GM19239 (cell line): ENCODE measurements at regions not wholly inside any gene's neighbourhood (a gene's known extent, or its start where the extent isn't known, plus 50 kb on each side); places are given as distances from the start of the nearest gene placed in this dataset.

Experiments
- DNase-seq: peaks from one replicate; pipeline ENCODE4 v3.0.0; 2011; ENCODE audit warnings: low spot score; ENCODE audit not compliant: insufficient read length
- FAIRE-seq: peaks from 2 replicates; lab custom pipeline; 2011; peaks lifted over from hg19 to GRCh38; lab: Jason Lieb, UNC

GRCh38 chr14:22097072-22097471, 423.5 kb upstream of the OR4E1 start:
- FAIRE-seq (no peak), DNase-seq (no peak)

- FAIRE-seq (no peak), DNase-seq (no peak)
Measured at GRCh38 chr14:22096514-22096895, 422.9 kb upstream of the OR4E1 start.

GRCh38 chr14:22095860-22096513, 422.4 kb upstream of the OR4E1 start:
- no peak for DNase-seq
- FAIRE-seq: no peak

- no peak for DNase-seq
- no peak for FAIRE-seq
Measured at GRCh38 chr14:22089940-22090339, 416.3 kb upstream of the OR4E1 start.

- no peak for DNase-seq
- FAIRE-seq: no peak
Measured at GRCh38 chr14:22088614-22089342, 415.2 kb upstream of the OR4E1 start.

- FAIRE-seq (no peak), DNase-seq (no peak)
Measured at GRCh38 chr14:22086131-22086530, 412.5 kb upstream of the OR4E1 start.

- FAIRE-seq (peak; percentile 87), DNase-seq (no peak)
Measured at GRCh38 chr14:22084393-22085281, 411.0 kb upstream of the OR4E1 start.

GRCh38 chr14:22081337-22081736, 407.7 kb upstream of the OR4E1 start:
- FAIRE-seq (no peak), DNase-seq (no peak)

- FAIRE-seq (no peak), DNase-seq (no peak)
Measured at GRCh38 chr14:22079766-22080165, 406.1 kb upstream of the OR4E1 start.

- DNase-seq: no peak
- FAIRE-seq: no peak
Measured at GRCh38 chr14:22073801-22074200, 400.2 kb upstream of the OR4E1 start.

- no peak for DNase-seq
- peak; percentile 87 for FAIRE-seq
Measured at GRCh38 chr14:22071006-22071405, 397.4 kb upstream of the OR4E1 start.

GRCh38 chr14:22070119-22070982, 396.7 kb upstream of the OR4E1 start:
- DNase-seq (no peak), FAIRE-seq (peak; percentile 18)

- FAIRE-seq: no peak
Measured at GRCh38 chr14:22065347-22065746, 391.7 kb upstream of the OR4E1 start.

GRCh38 chr14:22059201-22059600, 385.6 kb upstream of the OR4E1 start:
- DNase-seq: no peak
- no peak for FAIRE-seq

More at GRCh38 chr14:22065347-22065746, 391.7 kb upstream of the OR4E1 start:
- no peak for DNase-seq

GRCh38 chr14:22052795-22053194, 379.2 kb upstream of the OR4E1 start:
- FAIRE-seq: no peak
- no peak for DNase-seq

- FAIRE-seq: peak; percentile 91
- DNase-seq: no peak
Measured at GRCh38 chr14:22047115-22047514, 373.5 kb upstream of the OR4E1 start.

- DNase-seq (no peak), FAIRE-seq (no peak)
Measured at GRCh38 chr14:22046063-22046462, 372.4 kb upstream of the OR4E1 start.

GRCh38 chr14:22044193-22044592, 370.6 kb upstream of the OR4E1 start:
- no peak for DNase-seq
- no peak for FAIRE-seq

- DNase-seq: no peak
- no peak for FAIRE-seq
Measured at GRCh38 chr14:22040781-22041125, 367.1 kb upstream of the OR4E1 start.
